Activated CD4-positive, alpha-beta T cell treated with anti-CD3 and anti-CD28 coated beads, Interleukin-2, amount 10 ng/mL, durations not matched to agents 24 days and 14 days (primary cell): ENCODE measurements at regions not wholly inside any gene's neighbourhood (a gene's known extent, or its start where the extent isn't known, plus 50 kb on each side); places are given as distances from the start of the nearest gene placed in this dataset.

Source experiments
- DNase-seq: peaks from one replicate; pipeline ENCODE4 v3.0.0; 2022
- H3K27ac Mint-ChIP-seq: one replicate; pipeline ENCODE4 v1.8.0; 2022; ENCODE audit warnings: mild to moderate bottlenecking, mixed read lengths
- H3K27me3 Mint-ChIP-seq: one replicate; pipeline ENCODE4 v1.8.0; 2022; ENCODE audit warnings: mixed read lengths
- H3K36me3 Mint-ChIP-seq: one replicate; pipeline ENCODE4 v1.8.0; 2022; ENCODE audit warnings: low read depth, mild to moderate bottlenecking, mixed read lengths
- H3K4me1 Mint-ChIP-seq: one replicate; pipeline ENCODE4 v1.8.0; 2021; ENCODE audit warnings: mixed read lengths
- H3K4me3 Mint-ChIP-seq: one replicate; pipeline ENCODE4 v1.8.0; 2022; ENCODE audit warnings: mild to moderate bottlenecking, moderate library complexity, mixed read lengths
- H3K9me3 Mint-ChIP-seq: one replicate; pipeline ENCODE4 v1.8.0; 2021; ENCODE audit warnings: mixed read lengths
- intact Hi-C: fragments of 100-400 bp; cut with micrococcal nuclease; formaldehyde crosslinking; loops from one replicate; pipeline ENCODE4 v1.15.1; 2023

DNA sequence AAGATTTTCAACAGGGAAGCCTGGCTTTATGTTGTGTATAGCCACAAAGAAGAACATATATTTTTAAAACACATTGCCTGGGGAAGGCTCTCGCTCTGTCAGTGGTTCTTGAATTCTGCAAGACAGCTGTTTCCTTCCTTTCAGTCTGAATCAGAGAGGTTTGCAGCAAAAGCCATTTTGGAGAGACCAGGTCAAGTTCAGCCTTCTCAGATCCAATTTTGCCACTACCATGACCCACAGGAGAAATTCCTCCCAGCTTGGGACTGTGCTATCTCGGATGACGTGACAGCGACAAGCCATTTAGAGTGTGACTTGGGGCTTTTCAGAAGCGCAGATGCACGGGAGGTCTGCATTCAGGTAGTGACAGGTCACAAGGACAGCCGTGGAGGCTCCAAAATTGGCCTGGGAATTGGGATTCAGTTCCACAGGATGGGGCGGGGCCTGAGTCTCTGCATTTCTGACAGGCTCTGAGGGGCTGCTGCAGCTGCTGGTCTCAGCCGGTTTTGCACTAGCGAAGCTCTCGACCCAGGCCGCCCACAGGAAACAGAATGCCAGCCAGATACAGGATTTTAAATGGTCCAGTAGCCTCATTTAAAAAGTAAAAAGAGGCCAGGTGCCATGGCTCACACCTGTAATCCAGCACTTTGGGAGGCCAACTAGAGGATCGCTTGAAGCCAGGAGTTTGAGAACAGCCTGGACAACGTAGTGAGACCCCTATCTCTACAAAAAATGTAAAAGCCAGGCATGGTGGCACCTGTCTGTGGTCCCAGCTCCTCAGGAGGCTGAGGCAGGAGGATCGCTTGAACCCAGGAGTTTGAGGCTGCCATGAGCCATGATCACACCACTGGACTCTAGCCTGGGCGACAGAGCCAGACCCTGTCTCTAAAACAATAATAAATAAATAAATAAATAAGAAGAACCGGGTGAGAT is 196.6 kb upstream of the CIBAR2 start:
- intact Hi-C loops, result no loop called here
- Mint-ChIP-seq H3K4me1 (peaks cover 45% of the 10 kb centered on the region), H3K9me3 (no peaks in the 10 kb centered on the region), H3K27ac (peak overlapping the region; percentile 57), H3K36me3 (no peaks in the 10 kb centered on the region), H3K4me3 (peak overlapping the region; percentile 12), H3K27me3 (no peaks in the 10 kb centered on the region)
- peak; percentile 64 for DNase-seq

DNA sequence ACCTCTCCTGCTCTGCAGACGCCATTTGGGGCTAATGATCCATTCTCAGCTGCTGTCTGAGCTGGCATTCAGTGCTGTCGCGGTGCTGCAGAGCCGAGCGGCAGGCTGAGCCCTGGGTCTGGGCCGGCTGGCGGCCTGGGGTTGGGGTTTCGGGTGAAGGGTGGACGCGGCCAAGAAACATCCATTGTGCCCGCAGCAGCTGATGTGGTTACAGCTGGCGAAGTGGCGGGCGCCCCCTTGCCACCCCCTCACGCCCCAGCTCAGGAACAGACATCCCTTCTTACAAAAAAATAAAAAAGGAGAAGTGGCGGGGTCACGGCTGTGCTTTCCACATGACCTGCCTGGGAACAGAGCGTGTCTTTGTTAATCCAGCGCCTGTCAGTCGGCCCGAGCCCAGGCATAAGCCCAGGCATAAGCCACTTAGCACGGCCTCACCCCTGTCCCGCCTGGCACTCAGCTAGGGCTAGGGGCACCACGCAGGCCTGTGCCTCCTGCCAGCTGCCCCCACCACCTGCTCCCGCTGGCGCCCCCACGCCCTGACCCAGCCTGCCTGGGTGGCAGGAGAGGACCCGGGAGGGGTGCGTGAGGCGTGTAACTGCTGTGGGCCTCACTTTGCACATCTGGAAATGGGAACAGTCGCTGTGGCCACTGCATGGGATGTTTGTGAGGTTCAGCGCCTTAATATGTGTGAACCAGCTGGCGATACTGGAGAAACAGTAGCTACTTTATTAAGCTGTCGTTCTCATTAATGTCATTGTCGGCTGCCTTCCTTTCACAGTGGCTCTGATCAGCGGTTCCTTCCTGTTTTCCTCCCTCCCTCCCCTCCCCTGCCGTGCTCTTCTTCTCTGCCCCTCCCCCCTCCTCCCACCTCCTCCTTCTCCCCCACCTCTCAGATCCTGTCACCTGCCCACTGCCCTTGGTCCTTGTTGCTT is 197.7 kb upstream of the CIBAR2 start:
- H3K4me3 Mint-ChIP-seq, result peak overlapping the region; percentile 50
- H3K27me3 Mint-ChIP-seq, result no peaks in the 10 kb centered on the region
- H3K36me3 Mint-ChIP-seq, result no peaks in the 10 kb centered on the region
- intact Hi-C loops, result no loop called here
- H3K4me1 Mint-ChIP-seq, result peaks cover 40% of the 10 kb centered on the region
- DNase-seq, result peak; percentile 73
- peak overlapping the region; percentile 47 for H3K27ac Mint-ChIP-seq
- no peaks in the 10 kb centered on the region for H3K9me3 Mint-ChIP-seq

DNA sequence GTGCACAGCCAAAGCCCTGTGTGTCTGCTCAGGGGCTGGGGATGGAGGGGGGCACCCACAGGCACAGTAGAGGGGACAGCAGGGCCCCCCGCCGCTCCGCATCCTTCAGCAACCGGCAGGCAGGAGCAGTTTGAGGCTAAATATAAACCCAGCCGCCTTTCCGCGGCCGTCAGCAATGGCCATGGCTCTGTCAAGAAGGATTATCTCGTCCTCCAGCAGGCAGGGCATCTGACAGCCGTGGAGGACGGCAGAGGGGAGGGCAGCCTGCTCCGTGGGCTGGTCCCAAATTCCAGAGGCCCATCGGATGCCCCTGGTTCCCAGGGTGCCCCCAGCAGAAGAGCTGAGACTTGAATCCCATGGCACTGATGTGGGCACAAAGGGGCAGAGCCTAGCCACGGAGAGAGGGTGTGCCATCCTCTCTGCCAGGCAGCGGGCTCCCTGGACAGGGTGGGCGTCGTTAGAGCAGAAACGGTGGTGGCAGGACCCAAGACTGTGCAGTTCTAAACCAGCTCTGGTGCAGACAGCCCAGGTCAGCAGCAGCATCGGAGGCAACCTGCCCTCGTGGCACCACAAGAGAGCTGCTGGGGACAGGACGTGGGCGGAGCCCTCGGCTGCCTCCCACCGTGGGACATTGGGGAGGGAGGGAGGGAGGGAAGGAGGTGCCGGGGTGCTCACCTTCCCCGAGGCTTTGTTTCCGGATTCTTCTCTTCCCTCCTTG is 198.8 kb upstream of the CIBAR2 start:
- DNase-seq, result peak; percentile 83
- Mint-ChIP-seq H3K36me3 (no peaks in the 10 kb centered on the region), H3K27ac (peak overlapping the region; percentile 22), H3K4me3 (peak overlapping the region; percentile 60), H3K9me3 (no peaks in the 10 kb centered on the region), H3K4me1 (peaks cover 35% of the 10 kb centered on the region), H3K27me3 (no peaks in the 10 kb centered on the region)
- intact Hi-C loops, result no loop called here

DNA sequence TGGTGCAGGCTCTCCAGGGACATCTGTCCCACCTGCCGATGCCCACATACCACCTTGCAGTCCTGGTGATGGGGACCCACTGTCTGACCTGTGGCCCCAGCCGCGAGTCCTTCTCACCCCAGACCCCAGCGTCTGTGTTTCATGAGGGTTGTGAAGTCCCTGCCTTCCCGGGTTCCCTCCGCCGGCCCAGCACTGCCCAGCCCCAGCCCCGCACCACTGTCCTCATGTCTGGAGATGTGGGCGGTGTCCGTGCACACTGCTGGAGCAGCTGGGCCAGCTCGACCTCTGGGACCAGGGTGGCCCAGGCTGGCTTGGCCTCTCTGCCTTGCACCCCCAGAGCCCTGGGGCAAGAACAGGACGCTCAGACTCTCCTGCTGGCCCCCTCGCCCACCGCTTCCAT is 199.5 kb upstream of the CIBAR2 start:
- no peak for DNase-seq
- intact Hi-C loops, result no loop called here
- Mint-ChIP-seq H3K36me3 (no peaks in the 10 kb centered on the region), H3K27me3 (no peaks in the 10 kb centered on the region), H3K4me3 (peak overlapping the region; percentile 60), H3K9me3 (no peaks in the 10 kb centered on the region), H3K27ac (no peak overlapping the region), H3K4me1 (peaks cover 31% of the 10 kb centered on the region)

DNA sequence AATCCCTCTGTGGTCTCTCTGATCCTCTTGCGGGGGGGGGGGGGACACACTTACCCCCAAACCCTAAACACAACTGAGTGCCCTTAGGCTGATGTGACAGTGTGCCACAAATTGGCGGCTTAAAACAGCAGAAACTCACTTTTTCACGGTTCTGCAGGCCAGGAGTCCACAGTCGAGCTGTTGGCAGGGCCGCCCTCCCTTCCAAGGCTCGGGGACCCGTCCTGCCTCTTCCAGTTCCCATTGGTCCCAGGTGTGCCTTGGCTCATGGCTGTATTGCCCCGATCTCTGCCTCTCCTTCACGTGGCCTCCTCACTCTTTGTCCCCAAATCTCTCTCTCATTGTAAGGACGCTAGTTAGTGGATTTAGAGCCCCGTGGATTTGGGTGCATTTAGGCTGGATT is 199.9 kb upstream of the CIBAR2 start:
- Mint-ChIP-seq H3K9me3 (no peaks in the 10 kb centered on the region), H3K27ac (no peak overlapping the region), H3K36me3 (no peaks in the 10 kb centered on the region), H3K27me3 (no peaks in the 10 kb centered on the region), H3K4me1 (peaks cover 29% of the 10 kb centered on the region), H3K4me3 (no peak overlapping the region)
- intact Hi-C loops, result no loop called here
- DNase-seq, result no peak

DNA sequence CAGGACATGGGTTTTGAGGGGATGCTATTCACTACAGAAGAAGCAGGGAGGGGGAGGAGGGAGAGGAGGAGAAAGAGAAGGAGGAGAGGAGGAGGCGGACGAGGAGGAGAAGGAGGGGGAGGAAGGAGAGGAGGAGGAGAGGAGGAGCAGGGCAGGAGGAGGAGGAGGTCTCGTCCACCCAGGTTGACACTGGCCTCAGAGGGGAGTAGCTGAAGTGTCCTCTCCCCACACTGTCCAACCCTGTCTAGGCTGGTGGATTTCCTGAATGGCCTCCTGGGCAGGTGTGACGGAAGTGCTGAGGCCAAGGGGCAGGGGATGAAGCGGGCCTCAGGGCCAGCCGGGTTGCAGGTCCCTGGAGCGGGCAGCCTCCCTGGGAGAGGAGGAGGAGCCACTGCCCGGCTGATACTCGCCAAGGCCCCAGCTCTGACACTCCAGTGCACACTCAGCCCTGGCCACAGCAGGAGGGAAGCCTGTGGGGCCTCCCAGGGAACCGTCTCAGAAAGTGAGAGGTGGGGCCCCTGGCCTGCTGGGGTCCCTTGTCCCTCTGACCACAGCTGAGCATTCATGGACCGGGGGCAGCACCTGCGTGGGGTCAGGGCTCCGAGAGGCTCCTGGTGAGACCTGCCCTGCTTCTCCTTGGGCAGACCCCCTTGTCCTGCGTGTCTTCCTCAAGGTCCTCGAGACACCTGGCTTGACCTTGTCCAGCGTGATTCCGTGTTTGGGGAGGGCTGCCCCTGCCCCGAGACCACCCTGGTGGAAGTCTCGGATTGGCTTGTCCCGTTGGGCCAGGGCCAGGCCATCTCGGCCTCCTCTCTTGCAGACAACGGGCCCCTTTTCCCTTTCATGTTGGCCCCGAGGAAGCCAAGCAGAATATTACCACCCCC is 200.6 kb upstream of the CIBAR2 start:
- Mint-ChIP-seq H3K27ac (no peak overlapping the region), H3K9me3 (no peaks in the 10 kb centered on the region), H3K36me3 (no peaks in the 10 kb centered on the region), H3K27me3 (no peaks in the 10 kb centered on the region), H3K4me3 (no peak overlapping the region), H3K4me1 (peaks cover 26% of the 10 kb centered on the region)
- intact Hi-C loops, result no loop called here
- no peak for DNase-seq

DNA sequence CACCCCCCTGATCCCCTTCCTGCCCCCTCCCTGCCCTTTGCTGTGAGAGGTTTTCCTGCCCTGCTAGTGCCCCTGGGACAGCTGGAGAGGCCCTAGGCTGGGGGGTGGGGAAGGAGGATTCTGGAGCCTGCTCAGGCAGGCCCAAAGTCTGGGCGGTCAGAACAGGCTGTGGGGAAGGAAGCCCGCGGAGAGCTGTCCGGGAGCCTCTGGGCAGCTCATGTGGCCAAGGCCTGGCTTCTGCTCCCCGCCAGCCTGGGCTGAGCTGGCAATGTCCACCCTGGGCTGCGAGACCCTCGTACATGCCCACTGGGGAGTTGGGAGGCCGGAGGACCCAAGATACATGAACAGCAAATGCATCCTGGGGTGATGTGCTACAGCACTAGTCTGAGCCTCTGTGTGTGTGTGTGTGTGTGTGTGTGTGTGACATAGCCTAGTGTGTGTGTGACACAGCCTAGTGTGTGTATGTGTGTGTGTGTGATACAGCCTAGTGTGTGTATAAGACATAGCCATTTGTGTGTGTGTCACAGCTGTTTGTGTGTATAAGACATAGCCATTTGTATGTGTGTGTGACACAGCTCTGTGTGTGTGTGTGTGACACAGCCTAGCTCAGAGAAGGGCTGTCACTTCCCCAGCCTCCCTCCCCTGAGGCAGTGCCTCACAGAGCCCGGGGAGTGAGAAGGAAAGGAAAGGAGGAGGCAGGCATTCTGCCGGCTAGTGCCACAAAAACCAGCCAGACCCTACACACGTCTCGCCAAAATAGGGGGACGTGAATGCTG is 201.4 kb upstream of the CIBAR2 start:
- no peaks in the 10 kb centered on the region for H3K27me3 Mint-ChIP-seq
- H3K4me3 Mint-ChIP-seq, result no peak overlapping the region
- H3K9me3 Mint-ChIP-seq, result no peaks in the 10 kb centered on the region
- no peak overlapping the region for H3K27ac Mint-ChIP-seq
- no peak for DNase-seq
- no peaks in the 10 kb centered on the region for H3K36me3 Mint-ChIP-seq
- intact Hi-C loops, result no loop called here
- peaks cover 18% of the 10 kb centered on the region for H3K4me1 Mint-ChIP-seq

DNA sequence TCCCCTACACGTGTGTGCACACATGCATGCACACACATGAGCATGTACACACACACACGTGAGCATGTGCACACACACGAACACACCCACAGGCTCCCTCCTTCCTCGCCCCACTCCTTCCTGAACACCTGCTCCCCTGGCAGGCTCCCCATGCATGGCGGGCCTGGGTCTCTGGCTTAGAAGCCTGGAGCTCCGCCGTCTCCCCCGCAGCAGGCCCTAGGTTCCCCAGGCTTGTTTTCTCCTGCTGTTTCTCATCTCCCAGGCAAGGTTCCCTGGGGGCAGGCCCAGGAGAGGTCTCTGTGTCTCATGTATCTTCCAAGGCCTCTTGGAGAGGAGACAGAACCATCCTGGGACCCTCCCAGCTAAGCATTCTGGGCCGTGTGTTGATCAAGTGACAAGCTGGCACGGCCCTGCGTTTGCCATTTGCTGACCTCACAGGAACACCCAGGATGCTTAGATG is 202.3 kb upstream of the CIBAR2 start:
- H3K36me3 Mint-ChIP-seq, result no peaks in the 10 kb centered on the region
- no peaks in the 10 kb centered on the region for H3K27me3 Mint-ChIP-seq
- DNase-seq, result no peak
- intact Hi-C loops, result no loop called here
- no peaks in the 10 kb centered on the region for H3K9me3 Mint-ChIP-seq
- H3K4me1 Mint-ChIP-seq, result peaks cover 17% of the 10 kb centered on the region
- no peak overlapping the region for H3K4me3 Mint-ChIP-seq
- no peak overlapping the region for H3K27ac Mint-ChIP-seq

DNA sequence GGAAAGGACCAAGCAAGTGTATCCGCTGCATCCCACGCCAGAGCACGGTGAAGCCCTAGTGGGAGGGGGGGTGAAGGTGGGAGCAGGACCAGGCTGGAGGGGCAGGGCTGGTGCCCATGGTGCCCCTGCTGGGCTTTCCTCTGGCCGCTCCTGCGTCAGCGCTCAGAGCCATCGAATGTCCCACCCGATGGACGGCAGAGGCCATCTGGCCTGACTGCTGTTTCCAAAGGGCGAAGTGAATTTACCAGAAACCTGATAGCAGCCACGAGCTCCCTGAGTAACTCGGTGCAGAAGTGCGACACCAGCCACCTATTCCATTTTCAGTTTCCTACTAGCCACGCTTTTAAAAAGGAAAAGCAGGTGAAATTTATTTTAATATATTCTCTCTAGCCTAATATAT is 203.6 kb upstream of the CIBAR2 start:
- H3K27ac Mint-ChIP-seq, result no peak overlapping the region
- H3K36me3 Mint-ChIP-seq, result no peaks in the 10 kb centered on the region
- peaks cover 13% of the 10 kb centered on the region for H3K4me1 Mint-ChIP-seq
- no peaks in the 10 kb centered on the region for H3K9me3 Mint-ChIP-seq
- DNase-seq, result no peak
- H3K27me3 Mint-ChIP-seq, result no peaks in the 10 kb centered on the region
- H3K4me3 Mint-ChIP-seq, result no peak overlapping the region
- intact Hi-C loops, result no loop called here

DNA sequence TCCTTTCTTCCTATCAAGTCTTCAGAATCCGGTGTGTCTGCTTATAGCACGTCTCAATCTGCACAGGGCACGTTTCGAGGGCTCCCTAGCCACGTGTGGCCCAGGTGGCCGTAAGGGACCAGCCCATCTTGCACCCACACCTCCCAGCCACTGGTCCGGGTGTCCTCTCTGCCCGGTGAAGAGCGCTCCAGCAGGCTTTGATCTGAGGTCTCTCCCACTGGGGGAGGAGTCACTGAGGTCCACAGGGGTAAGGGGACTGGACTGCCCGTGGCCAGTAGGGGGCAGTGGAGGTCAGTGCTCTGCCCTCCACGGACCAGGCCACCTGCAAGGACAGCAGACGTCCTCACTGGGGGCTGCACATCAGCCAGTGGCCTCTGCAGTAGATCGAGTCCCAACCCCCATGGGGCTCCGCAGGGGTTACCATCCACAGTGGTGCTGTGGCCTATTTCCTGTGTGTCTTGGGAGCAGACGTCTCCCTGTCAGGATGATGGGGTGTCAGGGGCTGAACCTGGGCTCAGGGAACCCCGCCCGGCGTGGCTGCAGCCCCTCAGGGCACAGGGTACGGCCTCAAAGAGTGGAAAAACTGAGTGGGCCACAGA is 204.1 kb upstream of the CIBAR2 start:
- peaks cover 9% of the 10 kb centered on the region for H3K4me1 Mint-ChIP-seq
- H3K27me3 Mint-ChIP-seq, result no peaks in the 10 kb centered on the region
- no peak overlapping the region for H3K4me3 Mint-ChIP-seq
- H3K27ac Mint-ChIP-seq, result no peak overlapping the region
- DNase-seq, result peak; percentile 85
- no peaks in the 10 kb centered on the region for H3K9me3 Mint-ChIP-seq
- intact Hi-C loops, result no loop called here
- H3K36me3 Mint-ChIP-seq, result no peaks in the 10 kb centered on the region

DNA sequence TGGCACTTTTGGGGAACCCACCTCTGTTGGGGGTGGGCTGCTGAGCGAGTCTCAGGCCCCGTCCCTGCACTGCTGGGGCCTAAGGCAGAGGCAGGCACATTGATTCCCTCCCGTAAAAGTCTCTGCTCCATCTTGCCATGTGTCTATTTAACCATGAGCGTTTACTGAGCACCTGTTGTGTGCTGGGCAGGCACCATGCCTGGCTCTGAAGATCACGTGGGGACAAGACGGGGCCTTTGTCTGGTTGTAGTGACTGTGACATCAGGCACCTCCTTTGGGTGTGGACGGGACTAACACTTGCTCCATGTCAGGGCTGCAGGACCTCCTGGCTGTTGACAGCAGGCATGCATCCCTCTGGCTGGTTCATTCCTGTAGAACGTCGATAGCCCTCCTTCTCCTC is 204.7 kb upstream of the CIBAR2 start:
- Mint-ChIP-seq H3K27ac (no peak overlapping the region), H3K9me3 (no peaks in the 10 kb centered on the region), H3K4me1 (peaks cover 6% of the 10 kb centered on the region)

DNA sequence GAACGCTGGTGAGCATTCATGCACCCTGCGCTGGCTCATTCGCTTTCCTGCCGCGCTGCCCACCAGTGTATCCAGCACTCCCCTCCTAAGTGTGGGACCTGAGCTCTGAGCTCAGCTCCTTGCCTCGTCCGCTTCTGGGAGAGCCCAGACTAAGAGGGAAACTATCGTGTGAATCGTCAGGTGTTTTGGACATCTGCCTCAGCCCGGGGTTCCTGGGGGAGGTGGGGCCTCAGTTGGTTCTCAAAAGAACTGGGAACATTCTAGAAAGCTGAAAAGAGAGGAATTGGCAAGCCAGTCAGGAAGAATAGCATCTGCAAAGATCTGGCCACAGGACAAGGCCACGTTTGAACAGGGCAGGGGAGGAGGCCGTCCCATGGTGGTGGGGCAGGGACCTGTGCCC is 205.4 kb upstream of the CIBAR2 start:
- Mint-ChIP-seq H3K4me1 (peaks cover 2% of the 10 kb centered on the region), H3K27ac (no peak overlapping the region), H3K36me3 (no peaks in the 10 kb centered on the region), H3K27me3 (no peaks in the 10 kb centered on the region), H3K4me3 (no peak overlapping the region), H3K9me3 (no peaks in the 10 kb centered on the region)
- DNase-seq, result no peak
- intact Hi-C loops, result no loop called here

More for the DNA sequence above, 204.7 kb upstream of the CIBAR2 start:
- intact Hi-C loops, result no loop called here
- no peak for DNase-seq
- Mint-ChIP-seq H3K36me3 (no peaks in the 10 kb centered on the region), H3K4me3 (no peak overlapping the region), H3K27me3 (no peaks in the 10 kb centered on the region)
